ENCODE measurements at regions not wholly inside any gene's neighbourhood (a gene's known extent, or its start where the extent isn't known, plus 50 kb on each side); places are given as distances from the start of the nearest gene placed in this dataset.

DNA sequence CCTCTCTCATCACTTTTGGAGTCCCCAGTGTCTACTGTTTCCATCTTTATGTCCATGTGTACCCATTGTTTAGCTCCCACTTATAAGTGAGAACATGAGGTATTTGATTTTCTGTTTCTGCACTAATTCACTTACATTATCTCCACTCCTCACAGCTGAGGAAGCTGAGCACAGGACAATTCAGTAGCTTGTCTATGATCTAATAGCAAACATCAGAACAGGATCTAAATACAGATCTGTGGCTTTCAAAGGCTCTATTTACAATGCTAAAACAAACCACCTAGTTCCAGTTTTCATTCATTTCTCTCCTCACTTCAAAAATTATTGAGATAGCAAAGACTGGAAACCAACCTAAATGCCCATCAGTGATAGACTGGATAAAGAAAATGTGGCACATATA, 52.0 kb upstream of the DDX18 start:
- intact Hi-C loops (cut with micrococcal nuclease): no loop called here
- no peaks in the 10 kb centered on the region for H3K79me2 ChIP-seq (ENCODE audit: control insufficient read depth, insufficient read depth, low read length)

DNA sequence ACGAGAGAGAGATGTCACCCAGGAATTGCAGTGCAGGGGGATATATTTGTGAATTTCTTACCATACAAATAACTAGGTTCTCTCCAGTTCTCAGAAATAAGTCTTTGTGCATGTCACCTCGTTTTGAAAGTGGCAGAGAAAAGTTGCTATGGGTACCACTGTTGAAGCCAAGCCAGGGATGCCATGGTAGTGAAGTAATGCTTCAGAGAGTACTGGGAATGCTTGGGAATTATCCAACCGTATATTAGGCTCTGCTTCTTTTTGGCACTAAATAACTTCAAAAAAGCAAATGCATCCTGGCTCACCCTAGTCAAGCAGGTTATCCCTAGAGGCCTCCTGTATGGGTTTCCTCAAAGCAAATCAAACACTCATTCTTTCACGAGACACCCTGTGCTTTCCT, 50.7 kb upstream of the DDX18 start:
- Histone ChIP-seq H3K9ac (replicated peaks; ENCODE audit: extremely low read depth, insufficient read depth, low read length) (no peak overlapping the region), H3K4me1 (ENCODE audit: control insufficient read depth, extremely low read depth, insufficient read depth, low read length) (no peaks in the 10 kb centered on the region), H3K4me3 (replicated peaks in 1 of 3; ENCODE audit: insufficient read depth in 1 of 3, low read depth in 1 of 3, low read length in 3 of 3) (no peak overlapping the region), H3K9me3 (replicated peaks; ENCODE audit: control insufficient read depth, insufficient read depth, low read length) (no peaks in the 10 kb centered on the region), H3K27ac (ENCODE audit: insufficient read depth, low read depth, low read length) (no peak overlapping the region), H3K4me2 (ENCODE audit: insufficient read depth, low read length) (no peak overlapping the region), H3K27me3 (ENCODE audit: control insufficient read depth in 2 of 2, insufficient read depth in 2 of 2, low read length in 2 of 2) (no peaks in the 10 kb centered on the region), H3K79me2 (ENCODE audit: control insufficient read depth, insufficient read depth, low read length) (no peaks in the 10 kb centered on the region), H3K36me3 (ENCODE audit: control insufficient read depth in 2 of 2, extremely low read depth in 1 of 2, insufficient read depth in 2 of 2, low read length in 2 of 2) (no peaks in the 10 kb centered on the region), H4K20me1 (replicated peaks; ENCODE audit: control insufficient read depth, extremely low read depth, insufficient read depth, low read length) (no peaks in the 10 kb centered on the region), H2AFZ (ENCODE audit: low read depth, low read length) (no peak overlapping the region), H3K9me1 (replicated peaks; ENCODE audit: control insufficient read depth, extremely low read depth, insufficient read depth, low read length) (no peaks in the 10 kb centered on the region)
- FAIRE-seq (no peak), DNase-seq (ENCODE audit: low read depth, low spot score) (no peak)
- ChIA-PET POLR2A (no interaction called here), CTCF (interaction anchor here (2.6 kb wide), 1 partner anchor 22 kb away, joined by 5 read pairs; no protein-coding TSS in a partner anchor)
- dilution Hi-C loops (cut with MboI; ENCODE audit: extremely low pct_ligation_motif_present, low sequenced_read_pairs): no loop called here
- intact Hi-C loops (cut with micrococcal nuclease): no loop called here
- TF ChIP-seq, protein P1, sequence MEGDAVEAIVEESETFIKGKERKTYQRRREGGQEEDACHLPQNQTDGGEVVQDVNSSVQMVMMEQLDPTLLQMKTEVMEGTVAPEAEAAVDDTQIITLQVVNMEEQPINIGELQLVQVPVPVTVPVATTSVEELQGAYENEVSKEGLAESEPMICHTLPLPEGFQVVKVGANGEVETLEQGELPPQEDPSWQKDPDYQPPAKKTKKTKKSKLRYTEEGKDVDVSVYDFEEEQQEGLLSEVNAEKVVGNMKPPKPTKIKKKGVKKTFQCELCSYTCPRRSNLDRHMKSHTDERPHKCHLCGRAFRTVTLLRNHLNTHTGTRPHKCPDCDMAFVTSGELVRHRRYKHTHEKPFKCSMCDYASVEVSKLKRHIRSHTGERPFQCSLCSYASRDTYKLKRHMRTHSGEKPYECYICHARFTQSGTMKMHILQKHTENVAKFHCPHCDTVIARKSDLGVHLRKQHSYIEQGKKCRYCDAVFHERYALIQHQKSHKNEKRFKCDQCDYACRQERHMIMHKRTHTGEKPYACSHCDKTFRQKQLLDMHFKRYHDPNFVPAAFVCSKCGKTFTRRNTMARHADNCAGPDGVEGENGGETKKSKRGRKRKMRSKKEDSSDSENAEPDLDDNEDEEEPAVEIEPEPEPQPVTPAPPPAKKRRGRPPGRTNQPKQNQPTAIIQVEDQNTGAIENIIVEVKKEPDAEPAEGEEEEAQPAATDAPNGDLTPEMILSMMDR (IDR thresholded peaks at IDR 0.05; ENCODE audit: extremely low read depth in 1 of 2, insufficient read depth in 1 of 2, low read depth in 1 of 2, low read length in 2 of 2): no peak
- TF ChIP-seq MYC (IDR thresholded peaks at IDR 0.05; ENCODE audit: low read depth, low read length) (no peak), POLR2A (IDR thresholded peaks at IDR 0.05; ENCODE audit: low read depth, low read length) (no peak), FOS (IDR thresholded peaks at IDR 0.05; ENCODE audit: borderline replicate concordance, insufficient read depth, low read length) (no peak), JUN (IDR thresholded peaks at IDR 0.05; ENCODE audit: borderline replicate concordance, insufficient read depth, insufficient read length, low read depth) (no peak), EZH2 (IDR thresholded peaks at IDR 0.05; ENCODE audit: borderline replicate concordance, low read depth, low read length, severe bottlenecking) (no peak), GATA2 (IDR thresholded peaks at IDR 0.05; ENCODE audit: insufficient read depth, insufficient read length, low read depth, low read length) (no peak), POLR2AphosphoS5 (IDR thresholded peaks at IDR 0.05; ENCODE audit: insufficient read depth, low read depth, low read length) (no peak)
- TF ChIP-seq, protein P2, sequence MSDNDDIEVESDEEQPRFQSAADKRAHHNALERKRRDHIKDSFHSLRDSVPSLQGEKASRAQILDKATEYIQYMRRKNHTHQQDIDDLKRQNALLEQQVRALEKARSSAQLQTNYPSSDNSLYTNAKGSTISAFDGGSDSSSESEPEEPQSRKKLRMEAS (IDR thresholded peaks at IDR 0.05; ENCODE audit: insufficient read depth, insufficient read length): no peak
- no TSS peak for BruUV-seq (replicated peaks)

More for the DNA sequence above, 52.0 kb upstream of the DDX18 start:
- dilution Hi-C loops (cut with MboI; ENCODE audit: extremely low pct_ligation_motif_present, low sequenced_read_pairs): no loop called here
- H3K9ac ChIP-seq (replicated peaks; ENCODE audit: extremely low read depth, insufficient read depth, low read length): no peak overlapping the region
- no peaks in the 10 kb centered on the region for H3K9me1 ChIP-seq (replicated peaks; ENCODE audit: control insufficient read depth, extremely low read depth, insufficient read depth, low read length)
- no peak overlapping the region for H3K4me3 ChIP-seq (replicated peaks in 1 of 3; ENCODE audit: insufficient read depth in 1 of 3, low read depth in 1 of 3, low read length in 3 of 3)
- H3K9me3 ChIP-seq (replicated peaks; ENCODE audit: control insufficient read depth, insufficient read depth, low read length): no peaks in the 10 kb centered on the region
- no peak overlapping the region for H2AFZ ChIP-seq (ENCODE audit: low read depth, low read length)
- no peaks in the 10 kb centered on the region for H3K36me3 ChIP-seq (ENCODE audit: control insufficient read depth in 2 of 2, extremely low read depth in 1 of 2, insufficient read depth in 2 of 2, low read length in 2 of 2)
- H3K4me2 ChIP-seq (ENCODE audit: insufficient read depth, low read length): no peak overlapping the region
- no peak overlapping the region for H3K27ac ChIP-seq (ENCODE audit: insufficient read depth, low read depth, low read length)
- POLR2A ChIA-PET: no interaction called here
- no peaks in the 10 kb centered on the region for H3K27me3 ChIP-seq (ENCODE audit: control insufficient read depth in 2 of 2, insufficient read depth in 2 of 2, low read length in 2 of 2)
- H4K20me1 ChIP-seq (replicated peaks; ENCODE audit: control insufficient read depth, extremely low read depth, insufficient read depth, low read length): no peaks in the 10 kb centered on the region
- TF ChIP-seq, protein P2 (IDR thresholded peaks at IDR 0.05; ENCODE audit: insufficient read depth, insufficient read length): no peak
- TF ChIP-seq POLR2A (IDR thresholded peaks at IDR 0.05; ENCODE audit: low read depth, low read length) (no peak), JUN (IDR thresholded peaks at IDR 0.05; ENCODE audit: borderline replicate concordance, insufficient read depth, insufficient read length, low read depth) (no peak), MYC (IDR thresholded peaks at IDR 0.05; ENCODE audit: low read depth, low read length) (no peak), EZH2 (IDR thresholded peaks at IDR 0.05; ENCODE audit: borderline replicate concordance, low read depth, low read length, severe bottlenecking) (no peak)
- TF ChIP-seq, protein P1 (IDR thresholded peaks at IDR 0.05; ENCODE audit: extremely low read depth in 1 of 2, insufficient read depth in 1 of 2, low read depth in 1 of 2, low read length in 2 of 2): no peak
- no peak for DNase-seq (ENCODE audit: low read depth, low spot score)
- no TSS peak for BruUV-seq (replicated peaks)
- CTCF ChIA-PET: no interaction called here
- H3K4me1 ChIP-seq (ENCODE audit: control insufficient read depth, extremely low read depth, insufficient read depth, low read length): no peaks in the 10 kb centered on the region
- no peak for FAIRE-seq
